ENCODE measurements at regions not wholly inside any gene's neighbourhood (a gene's known extent, or its start where the extent isn't known, plus 50 kb on each side); places are given as distances from the start of the nearest gene placed in this dataset.

- Histone ChIP-seq H3K9me3 (no peaks in the 10 kb centered on the region), H3K4me1 (no peaks in the 10 kb centered on the region), H3K36me3 (no peaks in the 10 kb centered on the region), H3K27me3 (no peaks in the 10 kb centered on the region), H3K4me3 (no peak overlapping the region), H3K27ac (no peak overlapping the region)
- intact Hi-C loops (cut with DNase I), result no loop called here
- TF ChIP-seq CTCF (IDR thresholded peaks at IDR 0.05), result no peak
- DNase-seq (ENCODE audit: low spot score in 2 of 2), result no peak
Measured at GRCh38 chr13:99832347-99832746, 139.2 kb downstream of the ZIC5 start.

GRCh38 chr13:99830931-99831330, 140.6 kb downstream of the ZIC5 start:
- no peak overlapping the region for H3K4me3 ChIP-seq

GRCh38 chr13:99829593-99830239, 141.9 kb downstream of the ZIC5 start:
- no peaks in the 10 kb centered on the region for H3K27me3 ChIP-seq
- TF ChIP-seq CTCF (IDR thresholded peaks at IDR 0.05), result no peak

More at GRCh38 chr13:99830931-99831330, 140.6 kb downstream of the ZIC5 start:
- Histone ChIP-seq H3K27me3 (no peaks in the 10 kb centered on the region), H3K36me3 (no peaks in the 10 kb centered on the region), H3K4me1 (no peaks in the 10 kb centered on the region), H3K27ac (no peak overlapping the region), H3K9me3 (no peaks in the 10 kb centered on the region)
- intact Hi-C loops (cut with DNase I), result no loop called here
- no peak for DNase-seq (ENCODE audit: low spot score in 2 of 2)
- no peak for TF ChIP-seq CTCF (IDR thresholded peaks at IDR 0.05)

GRCh38 chr13:99829161-99829560, 142.4 kb downstream of the ZIC5 start:
- no peaks in the 10 kb centered on the region for H3K4me1 ChIP-seq
- intact Hi-C loops (cut with DNase I), result no loop called here
- H3K27me3 ChIP-seq, result no peaks in the 10 kb centered on the region
- DNase-seq (ENCODE audit: low spot score in 2 of 2), result no peak
- no peak overlapping the region for H3K27ac ChIP-seq
- H3K9me3 ChIP-seq, result no peaks in the 10 kb centered on the region
- no peak for TF ChIP-seq CTCF (IDR thresholded peaks at IDR 0.05)
- no peaks in the 10 kb centered on the region for H3K36me3 ChIP-seq
- no peak overlapping the region for H3K4me3 ChIP-seq

More at GRCh38 chr13:99829593-99830239, 141.9 kb downstream of the ZIC5 start:
- H3K4me3 ChIP-seq, result no peak overlapping the region
- no peaks in the 10 kb centered on the region for H3K4me1 ChIP-seq
- intact Hi-C loops (cut with DNase I), result no loop called here
- no peak overlapping the region for H3K27ac ChIP-seq
- no peaks in the 10 kb centered on the region for H3K36me3 ChIP-seq
- no peaks in the 10 kb centered on the region for H3K9me3 ChIP-seq
- no peak for DNase-seq (ENCODE audit: low spot score in 2 of 2)

- Histone ChIP-seq H3K4me1 (no peaks in the 10 kb centered on the region), H3K27me3 (no peaks in the 10 kb centered on the region), H3K4me3 (no peak overlapping the region), H3K27ac (no peak overlapping the region), H3K9me3 (peaks cover 0 to 2% of the 10 kb centered on the region in 2 donors), H3K36me3 (no peaks in the 10 kb centered on the region)
- TF ChIP-seq CTCF (IDR thresholded peaks at IDR 0.05), result no peak
- intact Hi-C loops (cut with DNase I), result no loop called here
- no peak for DNase-seq (ENCODE audit: low spot score in 2 of 2)
Measured at GRCh38 chr13:99828735-99829134, 142.8 kb downstream of the ZIC5 start.

- intact Hi-C loops (cut with DNase I), result no loop called here
- Histone ChIP-seq H3K27me3 (no peaks in the 10 kb centered on the region), H3K36me3 (no peaks in the 10 kb centered on the region), H3K4me3 (no peak overlapping the region), H3K9me3 (peaks cover 0 to 8% of the 10 kb centered on the region in 2 donors), H3K4me1 (no peaks in the 10 kb centered on the region), H3K27ac (no peak overlapping the region)
- TF ChIP-seq CTCF (IDR thresholded peaks at IDR 0.05), result no peak
- no peak for DNase-seq (ENCODE audit: low spot score in 2 of 2)
Measured at GRCh38 chr13:99828123-99828522, 143.4 kb downstream of the ZIC5 start.
